GM12878 (cell line): ENCODE measurements at regions not wholly inside any gene's neighbourhood (a gene's known extent, or its start where the extent isn't known, plus 50 kb on each side); places are given as distances from the start of the nearest gene placed in this dataset.

ENCODE experiments used
- ATAC-seq: fragments of 200-7000 bp; cut with Tn5 transposase; 3 replicates; pipeline ENCODE4 v1.9.1; 2020; ENCODE audit warnings: mild to moderate bottlenecking, moderate library complexity
- BruUV-seq: library from RNA; stranded (reverse); fragments of 400-500 nt; replicated peaks from 2 replicates; lab custom pipeline; 2021; lab: Mats Ljungman, UMichigan
- CTCF ChIA-PET: fragments of 300-600 bp; sonication (Branson Sonifier 250); formaldehyde crosslinking; extraction: SDS; loops from one replicate; lab custom pipeline; 2021; ENCODE audit warnings: inconsistent platforms; lab: Yijun Ruan, JAX
- POLR2A ChIA-PET: fragments of 350-600 bp; formaldehyde crosslinking; extraction: SDS; loops from one replicate; lab custom pipeline; 2021; ENCODE audit warnings: inconsistent platforms; lab: Charles Lee
- RAD21 ChIA-PET: fragments of 300-600 bp; sonication (Branson Sonifier 250); formaldehyde crosslinking; loops from one replicate; lab custom pipeline; 2023; ENCODE audit warnings: antibody characterized with exemption; ENCODE audit not compliant: unreplicated experiment; lab: Charles Lee
- SMC1A ChIA-PET: fragments of 300-600 bp; sonication (Branson Sonifier 250); formaldehyde crosslinking; loops from one replicate; lab custom pipeline; 2023; ENCODE audit not compliant: unreplicated experiment, uncharacterized antibody; lab: Charles Lee
- DNase-seq: peaks from one replicate; pipeline ENCODE4 v3.0.0-alpha.2; 2011; ENCODE audit warnings: low read depth, low spot score
- FAIRE-seq: peaks from 3 replicates; lab custom pipeline; 2011; peaks lifted over from hg19 to GRCh38; lab: Jason Lieb, UNC
- H2AFZ ChIP-seq: 2 replicates; pipeline ENCODE4 v1.6.0; 2011; ENCODE audit warnings: low read depth, low read length, control low read depth; ENCODE audit not compliant: control insufficient read depth
- H3K27ac ChIP-seq: 2 replicates; pipeline ENCODE4 v1.5.1; 2011; ENCODE audit warnings: control low read depth; ENCODE audit not compliant: control insufficient read depth, insufficient read depth
- H3K27me3 ChIP-seq, 2 experiments: replicated peaks in 1 of 2; 2 replicates each; pipeline versions ENCODE4 v1.6.0 to v1.6.1; 2011; ENCODE audit warnings: low read length in 1 of 2; ENCODE audit not compliant: control insufficient read depth in 2 of 2, insufficient read depth in 2 of 2
- H3K36me3 ChIP-seq, 2 experiments: 2 replicates each; pipeline ENCODE4 v1.5.1; 2011; ENCODE audit warnings: low read length in 1 of 2; ENCODE audit not compliant: control insufficient read depth in 2 of 2, insufficient read depth in 2 of 2
- H3K4me1 ChIP-seq: 2 replicates; pipeline ENCODE4 v1.6.1; 2011; ENCODE audit warnings: mild to moderate bottlenecking, low read length, moderate library complexity, mixed read lengths; ENCODE audit not compliant: control insufficient read depth, insufficient read depth
- H3K4me2 ChIP-seq: 2 replicates; pipeline ENCODE4 v1.6.0; 2011; ENCODE audit warnings: control low read depth; ENCODE audit not compliant: control insufficient read depth, insufficient read depth
- H3K4me3 ChIP-seq: fragments of 200-600 bp; sonication (generic); 2 replicates; pipeline ENCODE4 v1.5.1; 2016
- H3K79me2 ChIP-seq: 2 replicates; pipeline ENCODE4 v1.6.0; 2011; ENCODE audit warnings: low read length; ENCODE audit not compliant: control insufficient read depth, insufficient read depth
- H3K9ac ChIP-seq: 2 replicates; pipeline ENCODE4 v1.8.0; 2011; ENCODE audit warnings: low read length, control low read depth, mixed read lengths; ENCODE audit not compliant: control insufficient read depth, insufficient read depth
- H3K9me3 ChIP-seq: replicated peaks from 3 replicates; pipeline ENCODE4 v1.5.1; 2011; ENCODE audit warnings: mild to moderate bottlenecking, low read length; ENCODE audit not compliant: control insufficient read depth, insufficient read depth
- H4K20me1 ChIP-seq: 2 replicates; pipeline ENCODE4 v1.6.0; 2011; ENCODE audit not compliant: control insufficient read depth, insufficient read depth
- BACH1 ChIP-seq: fragments of 450-650 bp; IDR thresholded peaks from 2 replicates; pipeline ENCODE4 v1.6.1; 2017; ENCODE audit warnings: mild to moderate bottlenecking, borderline replicate concordance
- CREM ChIP-seq: IDR thresholded peaks from 2 replicates; pipeline ENCODE4 v1.6.1; 2014; ENCODE audit warnings: antibody characterized with exemption, low read depth
- EED ChIP-seq: sonication (generic); IDR thresholded peaks from 2 replicates; pipeline ENCODE4 v1.6.1; 2016; ENCODE audit warnings: antibody characterized with exemption, low read depth
- GABPA ChIP-seq: IDR thresholded peaks from 2 replicates; pipeline ENCODE4 v1.6.1; 2014; ENCODE audit warnings: antibody characterized with exemption, low read depth, mild to moderate bottlenecking, inconsistent platforms
- IKZF1 ChIP-seq: fragments of 450-650 bp; conservative IDR thresholded peaks from 2 replicates; pipeline ENCODE4 v1.6.1; 2017; ENCODE audit warnings: antibody characterized with exemption, mild to moderate bottlenecking
- MYB ChIP-seq: fragments of 150-350 bp; IDR thresholded peaks from 2 replicates; pipeline ENCODE4 v1.6.1; 2014; ENCODE audit warnings: mild to moderate bottlenecking, low read depth, low read length, borderline replicate concordance
- PML ChIP-seq: IDR thresholded peaks from 2 replicates; pipeline ENCODE4 v1.6.1; 2012; ENCODE audit warnings: low read length, inconsistent platforms
- POLR2AphosphoS2 ChIP-seq: IDR thresholded peaks from 2 replicates; pipeline ENCODE4 v1.6.1; 2011; ENCODE audit warnings: low read depth, mild to moderate bottlenecking, low read length, improper control_type of control experiment, moderate library complexity
- RB1 ChIP-seq: fragments of 450-650 bp; formaldehyde crosslinking; IDR thresholded peaks from 2 replicates; pipeline ENCODE4 v1.6.1; 2017; ENCODE audit warnings: mild to moderate bottlenecking, borderline replicate concordance
- SUPT20H ChIP-seq: IDR thresholded peaks from 2 replicates; pipeline ENCODE4 v1.6.1; 2011; ENCODE audit warnings: low read depth, mild to moderate bottlenecking, low read length, moderate library complexity, borderline replicate concordance; ENCODE audit not compliant: control insufficient read depth
- TBL1XR1 ChIP-seq: IDR thresholded peaks from 2 replicates; pipeline ENCODE4 v1.6.1; 2012; ENCODE audit warnings: low read depth, low read length, improper control_type of control experiment
- TCF3 ChIP-seq: IDR thresholded peaks from 2 replicates; pipeline ENCODE4 v1.6.1; 2012; ENCODE audit warnings: low read depth, mild to moderate bottlenecking, low read length, borderline replicate concordance; ENCODE audit not compliant: insufficient read depth
- ZBTB4 ChIP-seq: fragments of 450-650 bp; formaldehyde crosslinking; IDR thresholded peaks from 2 replicates; pipeline ENCODE4 v1.4.0; 2022; ENCODE audit warnings: mild to moderate bottlenecking, moderate library complexity
- WGBS: methylation state at CpG from one replicate; pipeline ENCODE4 v1.1.6; 2016; ENCODE audit warnings: low lambda C conversion rate; ENCODE audit not compliant: insufficient replicate concordance, insufficient coverage; ENCODE audit errors: missing lambda C conversion rate; 5-methylcytosine and 5-hydroxymethylcytosine counted together
- in situ Hi-C: fragments of 300-500 bp; cut with MboI; formaldehyde crosslinking; loops from 9 replicates; pipeline ENCODE4 v1.14.3; 2018; ENCODE audit warnings: mixed read lengths
- intact Hi-C: fragments of 100-400 bp; cut with micrococcal nuclease; formaldehyde crosslinking; loops from one replicate; pipeline ENCODE4 v1.14.2; 2022; ENCODE audit not compliant: unreplicated experiment
- TF ChIP-seq, protein P1 (sequence below): fragments of 450-650 bp; IDR thresholded peaks from 2 replicates; pipeline ENCODE4 v1.6.1; 2014; ENCODE audit warnings: mild to moderate bottlenecking

GRCh38 chr21:19290328-19290727 is 886.7 kb upstream of the TMPRSS15 start:
- TF ChIP-seq MYB (no peak), ZBTB4 (CRISPR knock-in tag) (no peak), GABPA (no peak), CREM (no peak), POLR2AphosphoS2 (no peak)
- no peak for ATAC-seq
- H3K36me3 ChIP-seq: no peaks in the 10 kb centered on the region
- in situ Hi-C loops (no loop called here), intact Hi-C loops (no loop called here)
- no peaks in the 10 kb centered on the region for H3K27me3 ChIP-seq
- ChIA-PET CTCF (no interaction called here), SMC1A (no interaction called here), RAD21 (no interaction called here), POLR2A (no interaction called here)
- no peak overlapping the region for H3K27ac ChIP-seq
- H3K9me3 ChIP-seq: no peaks in the 10 kb centered on the region
- no peak for FAIRE-seq
- H2AFZ ChIP-seq: no peak overlapping the region
- H3K4me1 ChIP-seq: no peaks in the 10 kb centered on the region
- H3K79me2 ChIP-seq: no peaks in the 10 kb centered on the region
- H3K9ac ChIP-seq: no peak overlapping the region
- no TSS peak for BruUV-seq
- no peaks in the 10 kb centered on the region for H4K20me1 ChIP-seq
- H3K4me2 ChIP-seq: no peak overlapping the region
- no peak for DNase-seq
- no peak overlapping the region for H3K4me3 ChIP-seq

GRCh38 chr21:19320291-19320690 is 916.7 kb upstream of the TMPRSS15 start:
- H3K79me2 ChIP-seq: no peaks in the 10 kb centered on the region
- FAIRE-seq: no peak
- ChIA-PET SMC1A (interaction anchor here (1.2 to 1.6 kb wide), 6 partner anchors 9 to 1124 kb away, joined by 3 to 6 read pairs (median 4); no protein-coding TSS in a partner anchor), RAD21 (no interaction called here), POLR2A (no interaction called here), CTCF (interaction anchor here (1.1 kb wide), 1 partner anchor 9 kb away, joined by 4 read pairs; no protein-coding TSS in a partner anchor)
- no peaks in the 10 kb centered on the region; the same call in 2 of the 3 replicates for H3K9me3 ChIP-seq
- DNase-seq: no peak
- in situ Hi-C loops (no loop called here), intact Hi-C loops (no loop called here)
- H3K36me3 ChIP-seq: no peaks in the 10 kb centered on the region
- no peak overlapping the region for H2AFZ ChIP-seq
- H3K9ac ChIP-seq: no peak overlapping the region
- H3K27ac ChIP-seq: no peak overlapping the region
- H3K4me1 ChIP-seq: no peaks in the 10 kb centered on the region
- H4K20me1 ChIP-seq: no peaks in the 10 kb centered on the region
- no peak overlapping the region for H3K4me3 ChIP-seq
- no peak for ATAC-seq
- WGBS: 67% methylated on average over 1 of the region's 1 CpG
- no TSS peak for BruUV-seq
- H3K27me3 ChIP-seq: no peaks in the 10 kb centered on the region
- no peak overlapping the region for H3K4me2 ChIP-seq
- TF ChIP-seq PML (no peak), IKZF1 (no peak), TBL1XR1 (no peak), SUPT20H (no peak), TCF3 (no peak), EED (no peak), RB1 (no peak), BACH1 (no peak)
- TF ChIP-seq, protein P1, sequence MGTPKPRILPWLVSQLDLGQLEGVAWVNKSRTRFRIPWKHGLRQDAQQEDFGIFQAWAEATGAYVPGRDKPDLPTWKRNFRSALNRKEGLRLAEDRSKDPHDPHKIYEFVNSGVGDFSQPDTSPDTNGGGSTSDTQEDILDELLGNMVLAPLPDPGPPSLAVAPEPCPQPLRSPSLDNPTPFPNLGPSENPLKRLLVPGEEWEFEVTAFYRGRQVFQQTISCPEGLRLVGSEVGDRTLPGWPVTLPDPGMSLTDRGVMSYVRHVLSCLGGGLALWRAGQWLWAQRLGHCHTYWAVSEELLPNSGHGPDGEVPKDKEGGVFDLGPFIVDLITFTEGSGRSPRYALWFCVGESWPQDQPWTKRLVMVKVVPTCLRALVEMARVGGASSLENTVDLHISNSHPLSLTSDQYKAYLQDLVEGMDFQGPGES: no peak
